HepG2 (cell line): ENCODE measurements at regions not wholly inside any gene's neighbourhood (a gene's known extent, or its start where the extent isn't known, plus 50 kb on each side); places are given as distances from the start of the nearest gene placed in this dataset.

Experiments
- ATAC-seq: fragments of 200-7000 bp; cut with Tn5 transposase; 3 replicates; pipeline ENCODE4 v1.9.1; 2020; ENCODE audit warnings: mild to moderate bottlenecking, moderate library complexity
- BruUV-seq: library from RNA; stranded (reverse); fragments of 400-500 nt; replicated peaks from 2 replicates; lab custom pipeline; 2021; lab: Mats Ljungman, UMichigan
- CTCF ChIA-PET: fragments of 300-600 bp; formaldehyde crosslinking; extraction: SDS; loops from one replicate; lab custom pipeline; 2021; ENCODE audit warnings: low total read pairs, inconsistent platforms, low intra/inter-chr PET ratio; lab: Yijun Ruan, JAX
- POLR2A ChIA-PET: fragments of 350-600 bp; sonication (Branson Sonifier 250); formaldehyde crosslinking; loops from one replicate; lab custom pipeline; 2020; ENCODE audit warnings: antibody characterized with exemption, inconsistent platforms; lab: Yijun Ruan, JAX
- DNase-seq: peaks from one replicate; pipeline ENCODE4 v3.0.0-alpha.2; 2015; ENCODE audit warnings: low spot score
- FAIRE-seq: peaks from 3 replicates; lab custom pipeline; 2011; peaks lifted over from hg19 to GRCh38; lab: Jason Lieb, UNC
- H2AFZ ChIP-seq: one replicate; pipeline ENCODE4 v1.6.1; 2011; ENCODE audit warnings: low read length, inconsistent platforms
- H3K27ac ChIP-seq: fragments of 300-600 bp; 3 replicates; pipeline ENCODE4 v1.8.0; 2011; ENCODE audit warnings: mixed run types, mild to moderate bottlenecking, mixed read lengths, low read length, inconsistent platforms; ENCODE audit not compliant: insufficient read depth; ENCODE audit errors: extremely low read length
- H3K27me3 ChIP-seq, 2 experiments: fragments of 200-600 bp in 1 of 2; 2 replicates in 1 of 2; 3 replicates in 1 of 2; pipeline versions ENCODE4 v1.6.0 to v1.8.0; 2011; ENCODE audit warnings: low read length in 2 of 2, mild to moderate bottlenecking in 2 of 2, moderate library complexity in 2 of 2, inconsistent platforms in 1 of 2; ENCODE audit not compliant: insufficient read depth in 2 of 2, control insufficient read depth in 1 of 2
- H3K36me3 ChIP-seq, 2 experiments: fragments of 200-600 bp in 1 of 2; replicated peaks in 1 of 2; 2 replicates in 1 of 2; 3 replicates in 1 of 2; pipeline versions ENCODE4 v1.5.1 to v1.8.0; 2011; ENCODE audit warnings: low read length in 2 of 2, inconsistent platforms in 1 of 2; ENCODE audit not compliant: insufficient read depth in 2 of 2, control insufficient read depth in 1 of 2
- H3K4me1 ChIP-seq: 2 replicates; pipeline ENCODE4 v1.5.1; 2012; ENCODE audit warnings: low read length, inconsistent platforms; ENCODE audit not compliant: insufficient read depth
- H3K4me2 ChIP-seq: 2 replicates; pipeline ENCODE4 v1.6.0; 2011; ENCODE audit warnings: low read depth, low read length, inconsistent platforms
- H3K4me3 ChIP-seq, 3 experiments: fragments of 200-600 bp in 1 of 3; sonication (generic), shearing (Covaris generic) in 1 of 3; replicated peaks in 1 of 3; 2 replicates each; pipeline ENCODE4 v1.5.1; 2011 to 2016; ENCODE audit warnings: low read length in 3 of 3, inconsistent platforms in 2 of 3, low read depth in 2 of 3, mild to moderate bottlenecking in 2 of 3, control low read depth in 1 of 3, mixed read lengths in 1 of 3; ENCODE audit not compliant: insufficient read depth in 1 of 3
- H3K79me2 ChIP-seq: one replicate; pipeline ENCODE4 v1.6.1; 2011; ENCODE audit warnings: low read length, inconsistent platforms; ENCODE audit not compliant: insufficient read depth
- H3K9ac ChIP-seq: 2 replicates; pipeline ENCODE4 v1.6.0; 2011; ENCODE audit warnings: mild to moderate bottlenecking, low read depth, low read length, inconsistent platforms; ENCODE audit not compliant: insufficient read depth
- H3K9me3 ChIP-seq: 2 replicates; pipeline ENCODE4 v1.5.1; 2012; ENCODE audit warnings: mild to moderate bottlenecking, low read length
- H4K20me1 ChIP-seq: 2 replicates; pipeline ENCODE4 v1.6.0; 2011; ENCODE audit warnings: inconsistent platforms, mild to moderate bottlenecking, low read length, moderate library complexity; ENCODE audit not compliant: insufficient read depth
- FOSL2 ChIP-seq: sonication (generic); formaldehyde crosslinking; IDR thresholded peaks from 2 replicates; pipeline ENCODE4 v1.4.0; 2020; ENCODE audit warnings: missing genetic modification reagents
- KIAA2018 ChIP-seq: sonication (generic); formaldehyde crosslinking; IDR thresholded peaks from 2 replicates; pipeline ENCODE4 v1.5.0; 2020; ENCODE audit warnings: mild to moderate bottlenecking, missing genetic modification reagents, borderline replicate concordance
- LCORL ChIP-seq, 2 experiments: fragments of 450-650 bp in 1 of 2; sonication (generic) in 1 of 2; formaldehyde crosslinking in 1 of 2; IDR thresholded peaks; 2 replicates each; pipeline versions ENCODE4 v1.5.0 to v1.6.1; 2017 to 2020; ENCODE audit warnings: antibody characterized with exemption in 1 of 2, missing genetic modification reagents in 1 of 2
- PRMT3 ChIP-seq: sonication (generic); formaldehyde crosslinking; IDR thresholded peaks from 2 replicates; pipeline ENCODE4 v1.8.1; 2022; ENCODE audit warnings: low read depth, mild to moderate bottlenecking, moderate library complexity, missing genetic modification reagents, borderline replicate concordance
- SP1 ChIP-seq, 2 experiments: fragments of 450-650 bp in 1 of 2; sonication (generic) in 1 of 2; formaldehyde crosslinking in 1 of 2; IDR thresholded peaks; 2 replicates each; pipeline versions ENCODE4 v1.4.0 to v1.6.1; 2016 to 2020; ENCODE audit warnings: missing genetic modification reagents in 1 of 2
- SP140L ChIP-seq: sonication (generic); formaldehyde crosslinking; IDR thresholded peaks from 2 replicates; pipeline ENCODE4 v1.4.0; 2020; ENCODE audit warnings: missing genetic modification reagents, borderline replicate concordance
- TAF1 ChIP-seq: sonication (generic); formaldehyde crosslinking; IDR thresholded peaks from 2 replicates; pipeline ENCODE4 v1.4.0; 2020; ENCODE audit warnings: missing genetic modification reagents
- ZNF225 ChIP-seq: sonication (generic); formaldehyde crosslinking; IDR thresholded peaks from 2 replicates; pipeline ENCODE4 v1.4.0; 2020; ENCODE audit warnings: mild to moderate bottlenecking, missing genetic modification reagents
- ZNF563 ChIP-seq: sonication (generic); formaldehyde crosslinking; IDR thresholded peaks from 2 replicates; pipeline ENCODE4 v1.8.0; 2022; ENCODE audit warnings: mild to moderate bottlenecking, moderate library complexity, missing genetic modification reagents
- whole genome bisulfite sequencing: methylation state at CpG from one replicate; pipeline ENCODE4 v1.1.6; 2017; ENCODE audit warnings: low lambda C conversion rate; 5-methylcytosine and 5-hydroxymethylcytosine counted together
- in situ Hi-C: cut with HindIII; loops from 2 replicates; pipeline ENCODE4 v1.10.0; 2017; ENCODE audit warnings: low pct_unique_long_range_greater_than_20kb; ENCODE audit not compliant: extremely low pct_ligation_motif_present
- intact Hi-C: fragments of 100-400 bp; cut with micrococcal nuclease; formaldehyde crosslinking; loops from one replicate; pipeline ENCODE4 v1.10.0; 2022; ENCODE audit not compliant: unreplicated experiment

- WGBS: no CpG with 5 or more reads among the region's 1 CpG
- FAIRE-seq (no peak), ATAC-seq (no peak), DNase-seq (no peak)
- in situ Hi-C loops (no loop called here), intact Hi-C loops (no loop called here)
- no peaks in the 10 kb centered on the region for H3K4me1 ChIP-seq
- H3K36me3 ChIP-seq: no peaks in the 10 kb centered on the region
- ChIA-PET CTCF (no interaction called here), POLR2A (no interaction called here)
- H3K9ac ChIP-seq: no peak overlapping the region
- no peaks in the 10 kb centered on the region for H3K27me3 ChIP-seq
- no peak overlapping the region for H3K27ac ChIP-seq
- H4K20me1 ChIP-seq: no peaks in the 10 kb centered on the region
- no peaks in the 10 kb centered on the region for H3K9me3 ChIP-seq
- no TSS peak for BruUV-seq
- no peak overlapping the region for H3K4me3 ChIP-seq
- H2AFZ ChIP-seq: no peak overlapping the region
- H3K4me2 ChIP-seq: no peak overlapping the region
- TF ChIP-seq LCORL (IDR thresholded peaks at IDR 0.05) (no peak), LCORL (CRISPR knock-in tag; IDR thresholded peaks at IDR 0.05) (no peak), TAF1 (CRISPR knock-in tag) (no peak), ZNF563 (no peak), ZNF225 (no peak), FOSL2 (CRISPR knock-in tag) (no peak), PRMT3 (no peak), KIAA2018 (CRISPR knock-in tag) (no peak), SP140L (no peak), SP1 (IDR thresholded peaks at IDR 0.05) (no peak), SP1 (CRISPR knock-in tag; IDR thresholded peaks at IDR 0.05) (no peak)
- H3K79me2 ChIP-seq: no peaks in the 10 kb centered on the region
Observed at GRCh38 chr10:85147346-85148250, 819.2 kb downstream of the CCSER2 start.
